ENCODE measurements at regions not wholly inside any gene's neighbourhood (a gene's known extent, or its start where the extent isn't known, plus 50 kb on each side); places are given as distances from the start of the nearest gene placed in this dataset.
"Not testable (repeated sequence)": the region's sequence is repeated elsewhere in the genome, so short reads cannot be mapped to it uniquely, and the experiment has no call there.

GRCh38 chr15:58322253-58322652, 109.5 kb upstream of the LIPC start:
- Histone ChIP-seq H3K9me3 (ENCODE audit: low read length) (peaks cover 10% of the 10 kb centered on the region; the same call in 1 of the 2 replicates), H4K20me1 (ENCODE audit: insufficient read depth, low read length) (no peaks in the 10 kb centered on the region), H3F3A (ENCODE audit: insufficient read depth, low read length) (no peaks in the 10 kb centered on the region), H3K79me2 (ENCODE audit: insufficient read depth, low read length) (no peaks in the 10 kb centered on the region), H3K9ac (ENCODE audit: low read length) (no peak overlapping the region), H2AFZ (ENCODE audit: low read length) (no peak overlapping the region), H3K36me3 (ENCODE audit: insufficient read depth, low read length) (no peaks in the 10 kb centered on the region), H3K27ac (ENCODE audit: low read depth, low read length, poor library complexity, severe bottlenecking) (no peak overlapping the region), H3K4me2 (ENCODE audit: low read length) (no peak overlapping the region), H3K4me3 (ENCODE audit: low read depth, low read length, poor library complexity, severe bottlenecking) (no peak overlapping the region), H3K4me1 (ENCODE audit: insufficient read depth, low read length, severe bottlenecking) (no peaks in the 10 kb centered on the region), H3K27me3 (ENCODE audit: insufficient read depth, low read length) (no peaks in the 10 kb centered on the region), H3K9me2 (ENCODE audit: low read depth, low read length) (no peaks in the 10 kb centered on the region)
- no peak for TF ChIP-seq CTCF (IDR thresholded peaks at IDR 0.05; ENCODE audit: low read length)
- no peak for TF ChIP-seq EZH2 (IDR thresholded peaks at IDR 0.05; ENCODE audit: borderline replicate concordance, low read length)

- H3K27me3 ChIP-seq (ENCODE audit: insufficient read depth, low read length); H3K4me1 ChIP-seq (ENCODE audit: insufficient read depth, low read length, severe bottlenecking); H3F3A ChIP-seq (ENCODE audit: insufficient read depth, low read length); H3K79me2 ChIP-seq (ENCODE audit: insufficient read depth, low read length); H2AFZ ChIP-seq (ENCODE audit: low read length); H3K4me2 ChIP-seq (ENCODE audit: low read length); H4K20me1 ChIP-seq (ENCODE audit: insufficient read depth, low read length); H3K4me3 ChIP-seq (ENCODE audit: low read depth, low read length, poor library complexity, severe bottlenecking); H3K9me2 ChIP-seq (ENCODE audit: low read depth, low read length); H3K27ac ChIP-seq (ENCODE audit: low read depth, low read length, poor library complexity, severe bottlenecking); H3K9ac ChIP-seq (ENCODE audit: low read length); H3K36me3 ChIP-seq (ENCODE audit: insufficient read depth, low read length): not testable (repeated sequence)
- peaks cover 13% of the 10 kb centered on the region; the same call in 1 of the 2 replicates for H3K9me3 ChIP-seq (ENCODE audit: low read length)
These were observed 108.5 kb upstream of the LIPC start for GRCh38 chr15:58323321-58323720.

DNA sequence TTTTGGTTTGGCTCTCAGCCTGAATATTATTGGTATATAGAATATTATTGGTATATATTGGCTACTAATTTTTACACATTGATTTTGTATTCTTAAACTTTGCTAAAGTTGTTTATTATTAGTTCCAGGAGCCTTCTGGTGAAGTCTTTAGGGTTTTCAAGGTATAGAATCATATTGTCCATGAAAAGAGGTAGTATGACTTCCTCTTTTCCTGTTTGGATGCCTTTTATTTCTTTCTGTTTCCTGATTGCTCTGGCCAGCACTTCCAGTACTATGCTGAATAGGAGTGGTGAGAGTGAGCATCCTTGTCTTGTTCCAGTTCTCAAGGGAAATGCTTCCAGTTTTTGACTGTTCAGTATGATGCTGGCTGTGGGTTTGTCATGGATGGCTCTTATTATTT, 107.3 kb upstream of the LIPC start:
- Histone ChIP-seq H3F3A (ENCODE audit: insufficient read depth, low read length) (no peaks in the 10 kb centered on the region), H2AFZ (ENCODE audit: low read length) (no peak overlapping the region), H3K27me3 (ENCODE audit: insufficient read depth, low read length) (no peaks in the 10 kb centered on the region), H3K79me2 (ENCODE audit: insufficient read depth, low read length) (no peaks in the 10 kb centered on the region), H3K4me1 (ENCODE audit: insufficient read depth, low read length, severe bottlenecking) (no peaks in the 10 kb centered on the region), H3K4me3 (ENCODE audit: low read depth, low read length, poor library complexity, severe bottlenecking) (no peak overlapping the region), H3K36me3 (ENCODE audit: insufficient read depth, low read length) (no peaks in the 10 kb centered on the region), H3K9me3 (ENCODE audit: low read length) (peaks cover 13% of the 10 kb centered on the region; the same call in 1 of the 2 replicates), H3K27ac (ENCODE audit: low read depth, low read length, poor library complexity, severe bottlenecking) (no peak overlapping the region), H3K9me2 (ENCODE audit: low read depth, low read length) (no peaks in the 10 kb centered on the region), H4K20me1 (ENCODE audit: insufficient read depth, low read length) (no peaks in the 10 kb centered on the region), H3K9ac (ENCODE audit: low read length) (no peak overlapping the region), H3K4me2 (ENCODE audit: low read length) (no peak overlapping the region)
- TF ChIP-seq CTCF (IDR thresholded peaks at IDR 0.05; ENCODE audit: low read length) = no peak
- TF ChIP-seq EZH2 (IDR thresholded peaks at IDR 0.05; ENCODE audit: borderline replicate concordance, low read length) = no peak

- Histone ChIP-seq H4K20me1 (ENCODE audit: insufficient read depth, low read length) (no peaks in the 10 kb centered on the region), H3K9me2 (ENCODE audit: low read depth, low read length) (no peaks in the 10 kb centered on the region), H3K4me2 (ENCODE audit: low read length) (no peak overlapping the region), H3K4me3 (ENCODE audit: low read depth, low read length, poor library complexity, severe bottlenecking) (no peak overlapping the region), H3F3A (ENCODE audit: insufficient read depth, low read length) (no peaks in the 10 kb centered on the region), H2AFZ (ENCODE audit: low read length) (no peak overlapping the region), H3K27me3 (ENCODE audit: insufficient read depth, low read length) (no peaks in the 10 kb centered on the region), H3K4me1 (ENCODE audit: insufficient read depth, low read length, severe bottlenecking) (peaks cover 24% of the 10 kb centered on the region), H3K9ac (ENCODE audit: low read length) (no peak overlapping the region), H3K27ac (ENCODE audit: low read depth, low read length, poor library complexity, severe bottlenecking) (no peak overlapping the region), H3K79me2 (ENCODE audit: insufficient read depth, low read length) (no peaks in the 10 kb centered on the region), H3K9me3 (ENCODE audit: low read length) (peaks cover 6% of the 10 kb centered on the region; the same call in 1 of the 2 replicates), H3K36me3 (ENCODE audit: insufficient read depth, low read length) (no peaks in the 10 kb centered on the region)
- TF ChIP-seq CTCF (IDR thresholded peaks at IDR 0.05; ENCODE audit: low read length) (no peak), EZH2 (IDR thresholded peaks at IDR 0.05; ENCODE audit: borderline replicate concordance, low read length) (no peak)
These were observed 103.8 kb upstream of the LIPC start for GRCh38 chr15:58327958-58328357.
